Osteoblast (primary cell): ENCODE measurements at regions not wholly inside any gene's neighbourhood (a gene's known extent, or its start where the extent isn't known, plus 50 kb on each side); places are given as distances from the start of the nearest gene placed in this dataset.

Experiments
- DNase-seq: peaks from one replicate; pipeline ENCODE4 v3.0.0; 2011; ENCODE audit warnings: low spot score, mixed read lengths; ENCODE audit not compliant: insufficient read length; ENCODE audit errors: missing footprints
- H2AFZ ChIP-seq: 2 replicates; pipeline ENCODE4 v1.6.0; 2011; ENCODE audit warnings: mild to moderate bottlenecking, low read length
- H3K27ac ChIP-seq: 2 replicates; pipeline ENCODE4 v1.5.1; 2011; ENCODE audit warnings: mild to moderate bottlenecking, low read depth, low read length, moderate library complexity
- H3K27me3 ChIP-seq: 2 replicates; pipeline ENCODE4 v1.6.0; 2012; ENCODE audit warnings: mild to moderate bottlenecking, control low read depth, inconsistent platforms, low read length, moderate library complexity; ENCODE audit not compliant: insufficient read depth
- H3K36me3 ChIP-seq: 2 replicates; pipeline ENCODE4 v1.5.1; 2011; ENCODE audit warnings: mild to moderate bottlenecking, low read length, control low read depth, moderate library complexity; ENCODE audit not compliant: insufficient read depth
- H3K4me1 ChIP-seq: 2 replicates; pipeline ENCODE4 v1.5.1; 2011; ENCODE audit warnings: mild to moderate bottlenecking, low read length, control low read depth, moderate library complexity; ENCODE audit not compliant: insufficient read depth
- H3K4me2 ChIP-seq: 2 replicates; pipeline ENCODE4 v1.6.0; 2011; ENCODE audit warnings: mild to moderate bottlenecking, low read length; ENCODE audit not compliant: insufficient read depth
- H3K4me3 ChIP-seq: fragments of 200-600 bp; sonication (generic); 3 replicates; pipeline ENCODE4 v1.5.1; 2012; ENCODE audit warnings: mild to moderate bottlenecking, low read length, inconsistent platforms; ENCODE audit not compliant: insufficient read depth
- H3K79me2 ChIP-seq: 2 replicates; pipeline ENCODE4 v1.6.0; 2012; ENCODE audit warnings: mild to moderate bottlenecking, low read length, control low read depth, inconsistent platforms; ENCODE audit not compliant: insufficient read depth
- H3K9me3 ChIP-seq: 2 replicates; pipeline ENCODE4 v1.5.1; 2011; ENCODE audit warnings: low read depth, low read length, control low read depth
- H4K20me1 ChIP-seq: 2 replicates; pipeline ENCODE4 v1.6.0; 2012; ENCODE audit warnings: mild to moderate bottlenecking, low read length, control low read depth; ENCODE audit not compliant: insufficient read depth
- CTCF ChIP-seq: IDR thresholded peaks from 2 replicates; pipeline ENCODE4 v1.5.1; 2011; ENCODE audit warnings: mild to moderate bottlenecking, low read depth, low read length, moderate library complexity; ENCODE audit errors: extremely low read depth

- Histone ChIP-seq H2AFZ (no peak overlapping the region), H3K27ac (no peak overlapping the region), H3K4me3 (no peak overlapping the region), H3K9me3 (no peaks in the 10 kb centered on the region), H4K20me1 (no peaks in the 10 kb centered on the region), H3K27me3 (peaks cover 13% of the 10 kb centered on the region), H3K4me2 (no peak overlapping the region), H3K4me1 (no peaks in the 10 kb centered on the region), H3K79me2 (no peaks in the 10 kb centered on the region), H3K36me3 (no peaks in the 10 kb centered on the region)
- no peak for DNase-seq
- TF ChIP-seq CTCF: no peak
Observed at GRCh38 chr4:140213116-140213515, 59.1 kb upstream of the MAML3 start.

GRCh38 chr4:140212646-140213045 is 58.7 kb upstream of the MAML3 start:
- Histone ChIP-seq H3K27me3 (peaks cover 18% of the 10 kb centered on the region), H3K79me2 (no peaks in the 10 kb centered on the region), H3K27ac (no peak overlapping the region), H3K36me3 (no peaks in the 10 kb centered on the region), H3K4me2 (no peak overlapping the region), H2AFZ (no peak overlapping the region), H3K9me3 (no peaks in the 10 kb centered on the region), H4K20me1 (no peaks in the 10 kb centered on the region), H3K4me3 (no peak overlapping the region), H3K4me1 (no peaks in the 10 kb centered on the region)
- no peak for DNase-seq
- TF ChIP-seq CTCF: no peak

GRCh38 chr4:140212194-140212593 is 58.2 kb upstream of the MAML3 start:
- Histone ChIP-seq H2AFZ (no peak overlapping the region), H3K4me3 (no peak overlapping the region), H3K27ac (no peak overlapping the region), H3K79me2 (no peaks in the 10 kb centered on the region), H3K9me3 (no peaks in the 10 kb centered on the region), H3K4me2 (no peak overlapping the region), H3K4me1 (no peaks in the 10 kb centered on the region), H3K27me3 (peaks cover 21% of the 10 kb centered on the region), H4K20me1 (no peaks in the 10 kb centered on the region), H3K36me3 (no peaks in the 10 kb centered on the region)
- TF ChIP-seq CTCF: no peak
- DNase-seq: no peak

GRCh38 chr4:140211693-140212092 is 57.7 kb upstream of the MAML3 start:
- H3K4me2 ChIP-seq: no peak overlapping the region
- DNase-seq: no peak
- H3K4me1 ChIP-seq: no peaks in the 10 kb centered on the region
- H3K4me3 ChIP-seq: no peak overlapping the region
- H3K79me2 ChIP-seq: no peaks in the 10 kb centered on the region
- peaks cover 25% of the 10 kb centered on the region for H3K27me3 ChIP-seq
- TF ChIP-seq CTCF: no peak
- no peaks in the 10 kb centered on the region for H4K20me1 ChIP-seq
- no peaks in the 10 kb centered on the region for H3K9me3 ChIP-seq
- H3K27ac ChIP-seq: no peak overlapping the region
- H3K36me3 ChIP-seq: no peaks in the 10 kb centered on the region
- H2AFZ ChIP-seq: no peak overlapping the region
